Ecto neural progenitor cell (in vitro differentiated cells): ENCODE measurements at regions not wholly inside any gene's neighbourhood (a gene's known extent, or its start where the extent isn't known, plus 50 kb on each side); places are given as distances from the start of the nearest gene placed in this dataset.

Source experiments
- DNase-seq: peaks from one replicate; pipeline ENCODE4 v3.0.0-alpha.2; 2018; ENCODE audit warnings: low spot score

DNA sequence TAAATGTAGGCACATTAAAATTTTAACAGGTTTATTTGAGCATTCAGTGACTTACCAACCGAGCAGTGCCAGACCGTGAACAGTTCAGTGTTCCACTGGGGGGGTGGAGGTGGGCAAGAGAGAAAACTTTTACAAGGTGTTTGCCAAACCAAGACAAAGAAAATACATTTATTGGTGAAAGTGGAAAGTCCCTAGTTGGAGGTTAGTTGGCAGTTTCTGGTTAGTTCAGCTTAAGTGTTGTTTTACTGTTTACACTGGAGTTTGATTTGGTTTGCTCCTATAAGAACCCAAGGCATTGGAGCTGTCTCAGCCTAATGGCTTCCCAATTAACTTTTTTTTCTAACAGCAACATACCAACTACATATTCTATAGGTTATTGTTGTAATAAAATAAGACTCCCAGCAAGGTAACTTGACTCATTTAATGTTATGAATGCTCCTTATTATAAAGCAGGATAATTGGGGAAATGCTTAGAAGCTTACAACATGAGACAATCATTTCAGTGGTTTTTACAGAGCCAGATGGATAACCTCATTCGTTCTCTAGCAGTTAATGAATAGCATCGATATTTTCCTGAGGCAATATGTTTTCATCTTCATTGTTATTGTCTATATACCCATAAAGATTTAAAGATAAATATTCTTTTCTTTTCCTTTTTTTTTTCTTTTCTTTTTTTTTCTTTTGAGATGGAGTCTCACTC, 115.8 kb downstream of the ETNK1 start:
- no peak for DNase-seq

DNA sequence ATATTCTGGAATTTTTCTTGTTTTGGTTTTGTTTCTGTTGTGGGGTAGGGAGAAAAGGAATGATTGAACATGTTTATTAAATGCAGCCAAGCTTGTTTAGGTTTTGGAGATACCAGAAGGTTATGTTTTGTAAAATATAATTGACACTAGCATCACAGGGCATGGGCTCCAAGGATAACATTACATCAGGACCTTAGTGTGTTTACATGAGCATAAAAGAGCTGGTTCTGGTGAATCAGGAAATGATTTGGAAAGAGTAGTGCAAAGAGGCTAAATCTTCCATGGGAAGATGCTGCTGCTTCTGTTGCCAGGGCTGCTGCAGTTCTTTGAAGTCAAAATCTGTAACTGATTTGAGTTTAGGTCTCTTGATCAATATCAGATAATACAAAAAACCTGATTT, 118.7 kb downstream of the ETNK1 start:
- DNase-seq, result no peak

DNA sequence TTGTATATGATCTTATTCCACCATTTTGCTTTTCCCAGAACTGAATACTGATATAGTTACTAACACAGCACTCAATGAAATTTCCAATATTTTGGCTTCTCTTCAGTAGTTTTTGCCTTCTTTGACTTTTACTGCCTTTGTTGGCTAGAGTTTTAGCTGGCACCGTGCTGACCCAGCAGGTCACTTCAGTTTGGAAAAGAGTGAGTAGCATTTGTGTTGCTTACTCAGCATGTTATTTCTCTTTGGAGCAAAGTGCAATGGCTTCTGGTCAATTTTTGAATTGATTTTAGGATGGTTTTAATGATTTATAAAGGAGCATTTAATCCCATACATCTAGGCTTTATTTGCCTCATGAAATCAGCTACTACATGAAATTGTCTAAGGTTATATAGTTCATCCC, 119.2 kb downstream of the ETNK1 start:
- no peak for DNase-seq

DNA sequence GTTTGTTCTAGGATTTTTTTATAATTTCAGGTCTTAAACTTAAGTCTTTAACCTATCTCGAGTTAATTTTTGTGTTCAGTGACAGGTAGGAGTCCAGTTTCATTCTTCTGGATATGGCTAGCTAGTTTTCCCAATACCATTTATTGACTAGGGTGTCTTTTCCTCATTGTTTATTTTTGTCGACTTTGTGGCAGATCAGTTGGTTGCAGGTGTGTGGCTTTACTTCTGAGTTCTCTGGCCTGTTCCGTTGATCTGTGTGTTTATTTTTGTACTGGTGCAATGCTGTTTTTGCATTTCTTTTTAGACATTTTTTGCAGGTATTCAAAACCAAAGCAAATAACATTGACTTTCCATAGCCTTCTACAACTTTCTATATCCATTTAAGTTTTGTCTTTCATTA, 121.7 kb downstream of the ETNK1 start:
- DNase-seq, result no peak

DNA sequence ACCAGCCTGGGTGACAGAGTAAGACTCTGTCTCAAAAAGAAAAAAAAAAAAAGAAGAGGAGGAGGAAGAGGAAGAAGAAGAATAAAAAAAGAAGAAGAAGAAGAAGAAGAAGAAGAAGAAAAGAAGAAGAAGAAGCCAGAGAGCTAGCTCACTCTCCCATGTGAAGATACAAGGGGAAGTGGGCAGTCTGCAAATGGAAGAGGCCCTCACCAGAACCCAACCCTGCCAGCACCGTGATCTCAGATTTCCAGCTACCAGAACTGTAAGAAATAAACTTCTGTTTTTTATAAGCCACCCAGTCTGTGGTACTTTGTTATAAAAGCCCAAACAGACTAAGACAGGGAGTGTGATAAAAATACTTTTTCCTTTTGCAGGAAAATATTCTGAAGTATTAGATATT, 130.7 kb downstream of the ETNK1 start:
- no peak for DNase-seq

DNA sequence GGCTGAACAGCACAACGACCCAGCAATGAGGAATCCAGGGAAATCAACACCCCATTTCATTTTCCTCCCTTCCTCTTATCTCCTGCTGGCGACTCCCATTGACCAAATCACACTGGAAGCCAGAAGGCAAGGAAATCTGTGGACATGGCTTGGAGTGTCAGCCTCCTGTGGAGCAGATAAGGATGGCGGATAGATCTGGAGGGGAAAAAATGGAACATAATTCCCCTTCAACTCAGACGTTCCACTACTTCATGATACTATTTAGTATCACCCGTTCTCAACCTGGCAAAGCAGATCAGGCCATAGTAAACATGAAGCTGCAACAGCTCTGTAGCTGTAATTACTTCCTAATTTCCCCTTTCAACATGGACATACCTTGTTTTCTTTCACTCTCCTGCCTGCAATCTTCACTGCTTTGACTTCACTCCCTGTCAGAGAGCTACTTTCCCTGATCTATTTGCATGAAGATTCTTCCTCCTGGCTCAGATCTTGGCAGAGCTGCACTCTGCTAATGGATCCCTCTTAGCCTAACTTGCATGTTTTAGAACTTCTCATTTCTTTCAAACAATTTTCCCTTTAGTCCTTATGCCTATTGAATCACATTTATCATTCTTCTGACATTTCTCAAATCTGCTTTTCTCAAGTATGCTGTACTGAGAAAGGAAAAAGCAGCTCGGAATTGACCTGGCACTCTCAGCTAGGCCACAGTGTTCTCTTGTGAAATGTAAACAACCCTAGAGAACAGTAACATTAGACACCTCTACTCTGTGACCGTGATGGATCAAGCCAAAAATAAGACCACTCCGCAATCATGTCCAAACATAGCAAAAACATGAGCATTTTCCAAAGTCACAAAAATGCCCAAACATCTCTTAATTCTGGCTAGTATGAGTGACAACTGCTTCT, 135.1 kb downstream of the ETNK1 start:
- no peak for DNase-seq

DNA sequence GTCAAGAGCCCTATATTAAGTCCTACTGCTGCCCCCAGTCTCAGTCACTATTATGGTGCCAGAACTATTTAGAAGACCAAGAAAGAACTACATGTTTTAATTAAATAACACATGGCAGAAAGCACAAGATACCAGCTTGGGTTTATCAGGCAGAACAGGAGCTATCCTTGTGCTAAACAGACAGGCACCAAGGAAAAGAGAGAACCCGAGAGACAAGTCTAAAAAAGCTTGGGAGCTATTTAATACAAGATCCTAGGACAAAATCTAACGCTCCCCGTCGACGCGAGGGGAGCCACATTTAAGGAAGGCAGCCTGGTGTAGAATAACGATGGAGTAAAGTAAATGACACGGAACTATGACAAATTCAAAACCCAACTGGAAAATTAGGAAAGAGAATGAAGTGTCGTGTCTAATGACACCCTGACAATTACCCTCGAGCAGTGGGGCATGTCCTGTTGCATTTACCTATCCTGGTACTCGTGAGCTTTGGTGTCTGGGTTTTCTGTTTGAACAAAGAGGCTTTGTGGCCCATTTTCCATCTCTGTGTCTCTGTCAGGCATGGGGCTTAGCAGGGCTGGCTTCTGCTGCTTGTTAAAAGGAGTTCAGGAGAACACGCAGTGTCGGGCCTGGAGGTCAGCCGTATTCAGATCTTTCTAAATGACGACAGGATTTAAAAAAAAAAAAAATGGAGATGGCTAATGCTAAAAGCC, 140.6 kb downstream of the ETNK1 start:
- DNase-seq, result peak; percentile 55

DNA sequence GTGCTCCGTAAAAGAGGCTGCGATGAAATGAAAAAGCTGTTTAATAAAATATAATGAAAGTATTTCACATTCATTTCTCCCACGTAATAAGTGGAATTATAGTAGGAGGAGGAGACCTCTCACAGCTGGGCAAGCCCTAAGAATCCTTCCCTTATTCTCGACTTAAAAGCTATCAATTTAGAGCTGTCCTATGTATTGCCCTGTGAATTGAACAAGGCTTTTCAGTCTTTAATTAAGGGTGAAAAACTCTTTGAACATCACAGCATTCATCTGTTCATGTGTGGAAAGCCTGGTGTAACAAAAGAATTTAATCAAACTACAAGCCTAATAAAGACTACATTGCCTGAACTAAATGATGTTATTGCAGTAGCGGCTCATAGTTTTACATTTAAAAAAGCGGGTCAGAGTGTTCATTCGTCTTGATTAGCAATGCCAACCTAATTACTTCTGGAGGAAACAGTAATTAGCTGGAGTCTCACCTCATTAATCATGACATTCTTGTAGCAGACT, 142.0 kb downstream of the ETNK1 start:
- no peak for DNase-seq

DNA sequence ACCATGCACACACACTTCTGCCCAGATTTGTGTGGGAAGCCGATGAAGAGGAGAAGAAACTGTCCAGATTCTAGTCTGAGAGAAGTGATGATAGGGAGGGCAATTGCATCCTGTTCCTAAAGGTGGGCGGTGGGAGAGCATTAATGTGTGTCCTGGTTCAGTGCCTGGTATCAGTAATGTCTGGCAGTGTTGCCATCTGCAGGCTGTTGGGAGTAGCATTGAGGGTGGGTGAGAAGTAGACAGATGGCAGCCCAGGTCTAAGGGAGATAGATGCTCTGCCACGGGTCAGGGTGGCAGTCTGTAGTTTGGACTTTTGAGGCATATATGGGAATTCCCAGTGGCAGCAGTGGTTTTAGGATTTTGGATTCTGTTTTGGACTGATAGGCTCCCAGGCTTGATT, 156.4 kb downstream of the ETNK1 start:
- DNase-seq, result no peak

DNA sequence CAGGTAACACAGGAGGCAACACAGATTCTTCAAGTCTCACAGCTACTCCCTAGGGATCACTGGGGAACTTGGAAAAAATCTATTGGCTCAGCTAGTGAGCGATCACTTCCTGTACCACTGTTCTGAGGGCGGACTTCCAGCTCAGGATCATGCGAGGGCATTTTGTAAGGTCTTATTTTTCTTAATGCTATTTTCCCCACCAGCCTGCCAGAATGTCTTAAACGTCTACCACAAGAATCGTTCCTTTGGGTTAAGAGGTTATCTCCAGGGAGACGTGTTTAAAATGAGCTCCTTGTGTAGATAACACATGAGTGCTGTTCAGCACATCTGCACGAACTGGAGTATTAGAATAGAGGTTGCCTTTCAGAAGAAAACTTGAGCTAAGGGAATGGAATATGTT, 162.6 kb downstream of the ETNK1 start:
- DNase-seq, result no peak

DNA sequence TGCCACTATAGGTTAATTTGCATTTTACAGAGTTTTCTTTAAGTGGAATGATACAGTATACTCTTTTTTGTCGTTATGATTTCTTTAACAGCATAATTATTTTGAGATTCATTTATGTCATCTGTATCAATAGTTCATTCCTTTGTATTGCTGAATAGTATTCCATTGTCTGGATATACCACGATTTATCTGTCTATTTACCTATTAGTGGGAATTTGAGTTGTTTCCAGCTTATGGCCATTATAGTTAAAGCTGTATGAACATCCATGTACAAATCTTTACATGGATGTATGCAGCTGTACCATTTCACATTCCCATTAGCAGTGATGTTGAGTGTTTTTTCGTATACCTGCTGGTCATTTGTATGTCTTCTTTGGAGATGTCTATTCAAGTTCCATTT, 163.9 kb downstream of the ETNK1 start:
- no peak for DNase-seq

DNA sequence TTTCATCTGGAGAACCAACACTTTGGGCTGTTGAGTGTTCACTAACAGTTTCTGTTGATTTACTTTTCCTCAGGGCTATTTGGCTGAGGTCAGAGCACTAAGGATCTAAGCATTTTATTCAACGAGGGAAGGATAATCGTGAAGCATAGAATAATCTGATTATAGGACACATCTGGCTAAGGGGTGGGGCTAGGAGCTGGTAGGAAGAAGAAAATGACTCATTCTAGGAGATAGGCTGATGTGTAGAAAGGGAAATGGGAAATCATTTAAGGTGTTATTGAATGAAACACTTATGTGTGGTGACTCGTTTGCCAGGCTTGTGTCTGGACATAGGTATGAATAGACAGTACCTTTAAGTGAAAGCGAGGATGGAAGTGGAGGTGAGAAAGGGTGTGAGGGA, 167.2 kb downstream of the ETNK1 start:
- DNase-seq, result no peak

DNA sequence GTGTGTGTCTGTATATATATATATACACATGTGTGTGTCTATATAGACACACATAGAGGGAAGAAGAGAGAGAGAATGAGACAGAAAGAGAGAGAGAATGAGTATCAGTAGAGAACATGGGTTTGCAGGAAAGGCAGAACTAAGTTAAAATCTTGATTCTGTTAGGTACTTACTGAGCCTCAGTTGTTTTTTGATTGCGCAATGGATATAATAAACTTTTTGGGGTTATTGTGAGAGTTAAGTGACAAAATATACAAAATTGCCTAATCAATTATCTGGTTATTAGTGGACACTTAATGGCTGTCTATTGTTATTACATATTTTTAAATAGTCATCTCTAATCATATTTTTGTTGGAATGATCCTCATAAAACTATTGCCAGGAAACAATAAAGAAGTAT, 169.0 kb downstream of the ETNK1 start:
- DNase-seq, result no peak

DNA sequence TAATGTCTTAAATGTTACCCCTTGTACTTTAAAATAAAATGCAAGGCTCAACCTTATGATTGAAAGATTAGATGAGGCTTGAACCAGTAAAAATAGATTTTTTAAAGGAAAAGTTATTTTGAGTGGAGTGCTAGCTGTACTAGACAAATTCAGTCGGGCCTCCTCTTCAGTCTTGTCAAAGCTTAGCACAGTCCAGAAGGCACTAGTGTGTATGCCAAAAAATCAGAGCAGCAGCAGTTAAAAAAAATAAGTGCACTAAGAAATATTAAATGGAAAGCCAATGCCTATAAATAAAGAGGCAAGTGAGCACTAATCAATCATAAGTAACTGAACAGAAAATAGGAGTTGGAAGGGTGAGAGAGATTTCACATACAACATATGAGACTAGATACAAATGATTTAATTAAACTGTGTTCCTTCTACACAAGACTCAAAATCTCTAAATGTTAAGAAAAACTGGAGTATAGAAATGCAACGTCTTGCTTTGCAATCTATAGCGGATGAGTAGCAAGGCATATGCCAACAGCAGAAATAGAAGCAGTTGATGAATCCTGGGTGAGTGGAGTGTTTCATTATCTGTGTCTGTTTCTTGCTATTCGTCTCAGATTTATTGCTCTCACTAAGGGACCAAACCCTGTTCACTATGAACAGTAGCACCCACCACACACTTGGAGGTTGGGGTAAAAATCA, 172.1 kb downstream of the ETNK1 start:
- no peak for DNase-seq

DNA sequence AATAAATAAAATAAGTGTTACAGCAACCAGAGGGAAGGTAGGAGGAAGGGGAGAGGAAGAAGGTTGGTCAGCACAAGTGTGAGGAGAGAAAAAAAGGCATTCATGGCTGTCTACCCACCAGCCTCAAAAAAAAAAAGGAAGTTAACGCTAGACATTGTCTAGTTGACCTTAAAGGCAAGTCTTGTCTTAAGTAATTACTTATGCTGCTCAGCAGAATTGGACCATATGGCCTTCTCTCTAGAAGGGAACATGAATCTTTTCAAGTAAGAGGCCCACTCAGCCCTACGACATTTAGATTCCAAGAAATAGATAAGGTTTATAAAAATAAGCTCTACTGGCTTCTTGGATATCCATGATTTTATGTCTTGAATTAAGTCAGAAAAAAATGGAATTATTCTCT, 172.7 kb downstream of the ETNK1 start:
- no peak for DNase-seq

DNA sequence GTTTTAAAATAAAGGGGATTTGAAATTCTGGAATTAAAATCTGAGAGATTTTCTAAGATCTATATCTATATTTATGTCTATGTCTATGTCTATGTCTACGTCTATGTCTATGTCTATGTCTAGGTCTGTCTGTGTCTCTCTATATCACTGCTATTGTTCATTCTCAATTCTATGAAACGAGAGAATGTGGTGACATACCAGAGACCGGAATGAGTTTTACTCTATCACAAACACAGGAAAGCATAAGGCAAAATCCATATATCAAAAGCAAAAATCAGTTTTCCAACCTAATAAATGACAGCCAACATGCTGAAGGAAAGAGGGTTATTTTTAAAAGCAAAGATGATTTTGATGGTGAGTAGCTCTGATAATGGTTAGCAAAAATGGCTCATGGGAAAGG, 173.1 kb downstream of the ETNK1 start:
- DNase-seq, result no peak

DNA sequence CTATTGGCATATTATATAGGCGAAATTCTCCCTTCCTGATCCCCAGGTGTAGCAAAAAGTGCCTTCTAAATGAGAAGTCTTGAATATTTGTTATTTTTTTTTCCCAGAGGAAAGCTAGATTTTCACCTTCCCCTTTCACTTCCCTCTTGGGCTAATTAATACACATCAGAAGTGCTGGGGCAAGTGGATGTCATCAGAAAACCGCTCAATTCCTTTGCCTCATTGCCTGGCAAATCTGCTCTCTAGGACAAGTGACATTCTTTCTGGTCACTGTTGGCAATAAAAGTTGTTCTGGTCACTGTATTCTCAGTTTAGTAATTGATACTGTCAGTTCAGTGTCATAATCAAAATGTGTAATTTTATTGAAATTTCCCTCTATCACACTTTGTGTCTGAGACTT, 174.5 kb downstream of the ETNK1 start:
- DNase-seq, result no peak

DNA sequence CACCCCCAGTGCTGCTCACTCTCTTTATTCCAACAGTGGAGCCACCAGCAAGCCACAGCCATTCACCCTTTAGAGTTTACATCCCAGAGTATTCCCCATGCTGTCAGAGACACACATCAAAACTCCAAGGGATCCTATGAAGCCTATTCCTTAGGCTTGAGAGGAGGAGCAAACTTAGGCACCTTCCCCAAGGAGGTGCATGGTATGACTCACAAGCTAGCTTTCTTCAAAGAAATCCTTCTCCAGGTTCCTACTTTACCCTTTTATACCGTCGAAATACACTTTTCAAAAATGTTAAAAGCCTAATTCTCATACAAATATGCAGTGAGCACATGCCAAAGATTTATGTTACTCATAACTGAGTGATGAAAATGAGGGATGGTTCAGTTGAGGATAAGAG, 175.4 kb downstream of the ETNK1 start:
- DNase-seq, result no peak

DNA sequence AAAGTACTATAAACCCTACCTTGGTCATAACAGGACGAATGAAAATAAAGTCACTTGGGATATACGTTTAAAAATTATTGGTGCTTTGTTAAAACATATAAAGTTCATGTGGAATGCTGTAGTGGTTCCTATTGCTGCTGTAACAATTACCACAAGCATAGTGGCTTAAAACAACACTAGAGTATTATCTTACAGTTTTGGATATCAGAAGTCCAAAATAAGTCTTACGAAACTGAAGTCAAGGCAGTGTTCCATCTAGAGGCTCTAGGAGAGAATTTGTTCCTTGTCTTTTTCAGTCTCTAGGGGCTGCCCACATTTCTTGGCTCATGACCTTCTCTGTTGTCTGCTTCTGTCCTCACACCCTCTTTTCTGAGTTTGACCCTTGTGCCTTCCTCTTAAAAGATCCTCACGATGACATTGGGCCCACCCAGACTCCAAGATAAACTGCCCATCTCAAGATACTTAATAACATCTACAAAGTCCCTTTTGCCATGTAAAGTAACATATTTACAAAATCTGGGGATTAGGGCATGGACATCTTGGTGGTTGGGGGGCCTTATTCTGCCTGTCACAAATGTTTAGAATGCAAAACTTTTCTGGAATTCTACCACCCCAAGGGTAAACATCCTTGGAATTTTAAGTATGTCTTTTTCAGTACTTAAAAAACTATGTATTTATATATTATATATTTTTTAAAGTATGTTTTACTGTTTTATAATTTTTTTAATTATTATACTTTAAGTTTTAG, 178.1 kb downstream of the ETNK1 start:
- DNase-seq, result no peak

DNA sequence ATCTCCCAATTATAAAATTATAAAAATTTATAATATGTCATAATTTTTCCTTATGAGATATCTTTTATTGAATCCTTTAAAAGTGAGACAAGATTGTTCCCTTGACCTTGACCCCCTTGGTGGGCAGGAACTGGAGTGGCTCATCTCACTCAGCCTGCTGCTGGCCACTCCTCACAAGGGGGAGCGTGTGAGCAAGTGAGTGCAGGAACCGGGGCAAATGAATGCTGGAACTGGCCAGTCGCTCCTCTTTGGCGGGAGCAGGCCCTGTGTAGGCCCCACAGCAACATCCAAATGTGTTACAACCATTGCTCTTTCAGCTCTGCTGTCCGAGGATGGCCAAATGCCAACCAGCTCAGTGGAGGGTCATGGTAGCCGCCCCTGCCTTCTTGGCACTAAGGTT, 178.8 kb downstream of the ETNK1 start:
- no peak for DNase-seq

DNA sequence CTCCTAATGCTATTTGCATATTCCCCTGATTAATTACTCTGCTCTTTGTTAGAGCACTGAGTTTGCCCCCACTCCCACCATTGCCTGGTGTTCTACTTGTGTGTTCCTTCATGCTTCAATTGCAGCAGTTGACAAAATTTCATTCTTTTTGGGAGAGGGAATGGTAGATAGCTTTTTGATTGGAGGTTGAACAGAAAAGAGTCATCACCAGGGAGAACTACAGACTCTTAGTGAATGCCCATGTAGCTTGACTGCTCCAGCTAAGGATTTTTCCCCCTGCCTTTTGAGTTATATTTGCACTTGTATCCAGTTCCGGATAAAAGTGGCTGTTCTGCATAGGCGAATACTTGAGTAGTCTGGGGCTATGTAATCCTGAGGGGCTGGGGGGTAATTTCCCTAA, 183.9 kb downstream of the ETNK1 start:
- DNase-seq, result no peak

DNA sequence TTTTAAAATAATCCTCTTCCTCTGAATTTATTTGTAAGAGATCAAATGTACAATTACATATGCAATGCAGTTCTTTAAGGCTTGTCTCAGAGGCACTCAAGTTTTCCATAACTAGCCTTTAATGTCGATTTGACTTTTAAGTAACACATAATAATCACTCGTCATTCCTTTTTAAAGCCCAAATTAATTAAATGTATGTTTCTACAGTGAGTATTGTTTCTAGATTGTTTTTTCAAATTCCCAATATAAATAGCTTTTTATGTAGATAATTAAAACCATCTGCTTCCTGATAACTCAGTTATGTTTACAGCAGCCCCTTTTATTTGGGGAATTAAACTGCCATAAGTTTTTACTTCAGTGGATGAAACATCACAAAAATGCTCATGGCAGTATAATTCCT, 185.1 kb downstream of the ETNK1 start:
- no peak for DNase-seq
